NT2/D1 (cell line): ENCODE measurements at regions not wholly inside any gene's neighbourhood (a gene's known extent, or its start where the extent isn't known, plus 50 kb on each side); places are given as distances from the start of the nearest gene placed in this dataset.

Source experiments
- SUZ12 ChIP-seq: IDR thresholded peaks from 2 replicates; pipeline ENCODE4 v1.6.1; 2011; ENCODE audit not compliant: insufficient read length, insufficient read depth; ENCODE audit errors: extremely low read depth
- YY1 ChIP-seq: IDR thresholded peaks from 2 replicates; pipeline ENCODE4 v1.6.1; 2011; ENCODE audit not compliant: insufficient read length, insufficient read depth
- ZNF274 ChIP-seq: IDR thresholded peaks from 2 replicates; pipeline ENCODE4 v1.6.1; 2011; ENCODE audit warnings: mild to moderate bottlenecking, low read depth, low read length

- TF ChIP-seq YY1 (no peak), SUZ12 (no peak), ZNF274 (no peak)
Observed at GRCh38 chr22:26891429-26891828, 234.0 kb downstream of the MIAT start.
